Hepatocyte (in vitro differentiated cells): ENCODE measurements at regions not wholly inside any gene's neighbourhood (a gene's known extent, or its start where the extent isn't known, plus 50 kb on each side); places are given as distances from the start of the nearest gene placed in this dataset.

Experiments used
- EZH2 ChIP-seq: fragments of 200-600 bp; sonication (generic); IDR thresholded peaks from 2 replicates; pipeline ENCODE4 v1.6.1; 2016; ENCODE audit warnings: antibody characterized with exemption, mild to moderate bottlenecking, borderline replicate concordance
- EZH2phosphoT487 ChIP-seq: fragments of 200-600 bp; sonication (generic); IDR thresholded peaks from one replicate; pipeline ENCODE4 v1.6.1; 2018; ENCODE audit warnings: antibody characterized with exemption, mild to moderate bottlenecking, low read depth, moderate library complexity; ENCODE audit not compliant: unreplicated experiment, severe bottlenecking
- TF ChIP-seq, protein P1 (sequence below): fragments of 200-600 bp; sonication (generic); IDR thresholded peaks from 2 replicates; pipeline ENCODE4 v1.5.1; 2016; ENCODE audit warnings: antibody characterized with exemption, mild to moderate bottlenecking; ENCODE audit not compliant: poor library complexity

- TF ChIP-seq, protein P1, sequence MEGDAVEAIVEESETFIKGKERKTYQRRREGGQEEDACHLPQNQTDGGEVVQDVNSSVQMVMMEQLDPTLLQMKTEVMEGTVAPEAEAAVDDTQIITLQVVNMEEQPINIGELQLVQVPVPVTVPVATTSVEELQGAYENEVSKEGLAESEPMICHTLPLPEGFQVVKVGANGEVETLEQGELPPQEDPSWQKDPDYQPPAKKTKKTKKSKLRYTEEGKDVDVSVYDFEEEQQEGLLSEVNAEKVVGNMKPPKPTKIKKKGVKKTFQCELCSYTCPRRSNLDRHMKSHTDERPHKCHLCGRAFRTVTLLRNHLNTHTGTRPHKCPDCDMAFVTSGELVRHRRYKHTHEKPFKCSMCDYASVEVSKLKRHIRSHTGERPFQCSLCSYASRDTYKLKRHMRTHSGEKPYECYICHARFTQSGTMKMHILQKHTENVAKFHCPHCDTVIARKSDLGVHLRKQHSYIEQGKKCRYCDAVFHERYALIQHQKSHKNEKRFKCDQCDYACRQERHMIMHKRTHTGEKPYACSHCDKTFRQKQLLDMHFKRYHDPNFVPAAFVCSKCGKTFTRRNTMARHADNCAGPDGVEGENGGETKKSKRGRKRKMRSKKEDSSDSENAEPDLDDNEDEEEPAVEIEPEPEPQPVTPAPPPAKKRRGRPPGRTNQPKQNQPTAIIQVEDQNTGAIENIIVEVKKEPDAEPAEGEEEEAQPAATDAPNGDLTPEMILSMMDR: no peak
- TF ChIP-seq EZH2: no peak
- no peak for TF ChIP-seq EZH2phosphoT487
Measured at GRCh38 chr2:167862296-167862695, 385.1 kb downstream of the STK39 start.
